CD4-positive, alpha-beta T cell (primary cell): ENCODE measurements at regions not wholly inside any gene's neighbourhood (a gene's known extent, or its start where the extent isn't known, plus 50 kb on each side); places are given as distances from the start of the nearest gene placed in this dataset.

Experiments
- ATAC-seq: fragments of 200-7000 bp; cut with Tn5 transposase; one replicate; pipeline ENCODE4 v1.10.0; 2022; ENCODE audit warnings: mild to moderate bottlenecking; ENCODE audit not compliant: poor library complexity
- CTCF ChIA-PET: fragments of 350-600 bp; sonication (Branson Sonifier 250); formaldehyde crosslinking; loops from one replicate; lab custom pipeline; 2021; ENCODE audit warnings: antibody characterized with exemption, inconsistent platforms; lab: Charles Lee
- POLR2A ChIA-PET: fragments of 350-600 bp; sonication (Branson Sonifier 250); formaldehyde crosslinking; loops from one replicate; lab custom pipeline; 2021; ENCODE audit warnings: antibody characterized with exemption, inconsistent platforms; lab: Charles Lee
- DNase-seq, 14 experiments: peaks; one replicate each; pipeline ENCODE4 v3.0.0-alpha.2; 2013 to 2020; ENCODE audit warnings: mixed read lengths in 2 of 14
- H3K27ac ChIP-seq, 2 donors: one replicate each; pipeline versions ENCODE4 v1.5.1 to v1.7.0; 2013; ENCODE audit warnings: low read length in 2 of 2, low read depth in 1 of 2, mild to moderate bottlenecking in 1 of 2
- H3K27me3 ChIP-seq, 2 experiments: 1 replicate in 1 of 2; 2 replicates in 1 of 2; pipeline versions ENCODE4 v1.6.1 to v1.7.0; 2013; ENCODE audit warnings: low read length in 2 of 2, control low read depth in 1 of 2, mild to moderate bottlenecking in 1 of 2, moderate library complexity in 1 of 2; ENCODE audit not compliant: insufficient read depth in 2 of 2, control insufficient read depth in 1 of 2
- H3K36me3 ChIP-seq: one replicate; pipeline ENCODE4 v1.6.1; 2013; ENCODE audit warnings: low read length, control low read depth; ENCODE audit not compliant: insufficient read depth
- H3K4me1 ChIP-seq: one replicate; pipeline ENCODE4 v1.6.1; 2013; ENCODE audit warnings: low read length, control low read depth; ENCODE audit not compliant: insufficient read depth
- H3K4me3 ChIP-seq: one replicate; pipeline ENCODE4 v1.5.1; 2013; ENCODE audit warnings: mild to moderate bottlenecking, low read length, moderate library complexity
- H3K9me3 ChIP-seq, 2 experiments: 1 replicate in 1 of 2; 2 replicates in 1 of 2; pipeline versions ENCODE4 v1.6.1 to v1.7.0; 2013; ENCODE audit warnings: low read length in 2 of 2, mild to moderate bottlenecking in 2 of 2, control low read depth in 1 of 2, moderate library complexity in 1 of 2; ENCODE audit not compliant: control insufficient read depth in 1 of 2, insufficient read depth in 1 of 2
- H3K27ac Mint-ChIP-seq: one replicate; pipeline ENCODE4 v1.8.0; 2020; ENCODE audit warnings: mixed read lengths
- H3K27me3 Mint-ChIP-seq: one replicate; pipeline ENCODE4 v1.8.0; 2021; ENCODE audit warnings: mixed read lengths
- H3K36me3 Mint-ChIP-seq: one replicate; pipeline ENCODE4 v1.8.0; 2021; ENCODE audit warnings: low read depth, mixed read lengths
- H3K4me1 Mint-ChIP-seq: one replicate; pipeline ENCODE4 v1.8.0; 2021; ENCODE audit warnings: low read depth, mixed read lengths
- H3K4me3 Mint-ChIP-seq: one replicate; pipeline ENCODE4 v1.8.0; 2020; ENCODE audit warnings: mild to moderate bottlenecking, mixed read lengths
- H3K9me3 Mint-ChIP-seq: one replicate; pipeline ENCODE4 v1.8.0; 2020; ENCODE audit warnings: mixed read lengths
- CTCF ChIP-seq: fragments of 200-600 bp; IDR thresholded peaks from one replicate; pipeline ENCODE4 v1.8.0; 2022; ENCODE audit warnings: antibody characterized with exemption, mild to moderate bottlenecking
- intact Hi-C, 2 experiments: fragments of 100-400 bp; cut with DNase I in 1 of 2; cut with micrococcal nuclease in 1 of 2; formaldehyde crosslinking; loops; one replicate each; pipeline versions ENCODE4 v1.15.1 to v1.9.0; 2023 to 2025; cut with DNase I, micrococcal nuclease

- TF ChIP-seq CTCF = no peak
- H3K9me3 Mint-ChIP-seq = no peaks in the 10 kb centered on the region
- ChIA-PET CTCF (interaction anchor here (1.5 kb wide), 1 partner anchor 9 kb away, joined by 3 read pairs; no protein-coding TSS in a partner anchor), POLR2A (no interaction called here)
- H3K4me3 ChIP-seq = no peak overlapping the region
- no peaks in the 10 kb centered on the region for H3K27me3 ChIP-seq
- H3K36me3 Mint-ChIP-seq = no peaks in the 10 kb centered on the region
- H3K36me3 ChIP-seq = no peaks in the 10 kb centered on the region
- DNase-seq (no peak), ATAC-seq (no peak)
- no peaks in the 10 kb centered on the region for H3K9me3 ChIP-seq
- intact Hi-C loops = no loop called here
- no peak overlapping the region for H3K27ac ChIP-seq
- H3K4me3 Mint-ChIP-seq = no peak overlapping the region
- H3K27ac Mint-ChIP-seq = no peak overlapping the region
- no peaks in the 10 kb centered on the region for H3K27me3 Mint-ChIP-seq
- H3K4me1 ChIP-seq = no peaks in the 10 kb centered on the region
- H3K4me1 Mint-ChIP-seq = no peaks in the 10 kb centered on the region
These were observed 393.1 kb downstream of the TMEM135 start for GRCh38 chr11:87430821-87431220.

GRCh38 chr11:87429996-87430395 is 392.3 kb downstream of the TMEM135 start:
- Histone ChIP-seq H3K27me3 (no peaks in the 10 kb centered on the region), H3K9me3 (no peaks in the 10 kb centered on the region), H3K27ac (no peak overlapping the region), H3K36me3 (no peaks in the 10 kb centered on the region), H3K4me1 (no peaks in the 10 kb centered on the region), H3K4me3 (no peak overlapping the region)
- DNase-seq (no peak), ATAC-seq (no peak)
- no peaks in the 10 kb centered on the region for H3K36me3 Mint-ChIP-seq
- TF ChIP-seq CTCF = no peak
- no peak overlapping the region for H3K27ac Mint-ChIP-seq
- no peaks in the 10 kb centered on the region for H3K4me1 Mint-ChIP-seq
- POLR2A ChIA-PET = no interaction called here
- CTCF ChIA-PET = interaction anchor here (1.5 kb wide), 1 partner anchor 8 kb away, joined by 3 read pairs; no protein-coding TSS in a partner anchor
- H3K9me3 Mint-ChIP-seq = no peaks in the 10 kb centered on the region
- H3K4me3 Mint-ChIP-seq = no peak overlapping the region
- intact Hi-C loops = loop anchor here in 1 of 2 experiments (10.0 kb wide), 1 partner anchor 555 kb away; no protein-coding TSS in a partner anchor
- no peaks in the 10 kb centered on the region for H3K27me3 Mint-ChIP-seq

- no peak overlapping the region for H3K27ac Mint-ChIP-seq
These were observed 390.5 kb downstream of the TMEM135 start for GRCh38 chr11:87428266-87428665.

More at GRCh38 chr11:87428266-87428665, 390.5 kb downstream of the TMEM135 start:
- Histone ChIP-seq H3K27me3 (no peaks in the 10 kb centered on the region), H3K36me3 (no peaks in the 10 kb centered on the region), H3K9me3 (no peaks in the 10 kb centered on the region), H3K27ac (no peak overlapping the region), H3K4me1 (no peaks in the 10 kb centered on the region), H3K4me3 (no peak overlapping the region)
- H3K4me1 Mint-ChIP-seq = no peaks in the 10 kb centered on the region
- POLR2A ChIA-PET = no interaction called here
- CTCF ChIA-PET = no interaction called here
- intact Hi-C loops = loop anchor here in 1 of 2 experiments (10.0 kb wide), 1 partner anchor 553 kb away; no protein-coding TSS in a partner anchor
- TF ChIP-seq CTCF = no peak
- DNase-seq (no peak), ATAC-seq (no peak)
- no peaks in the 10 kb centered on the region for H3K36me3 Mint-ChIP-seq
- no peaks in the 10 kb centered on the region for H3K9me3 Mint-ChIP-seq
- no peak overlapping the region for H3K4me3 Mint-ChIP-seq
- no peaks in the 10 kb centered on the region for H3K27me3 Mint-ChIP-seq
